ENCODE measurements at regions not wholly inside any gene's neighbourhood (a gene's known extent, or its start where the extent isn't known, plus 50 kb on each side); places are given as distances from the start of the nearest gene placed in this dataset.
"Not testable (repeated sequence)": the region's sequence is repeated elsewhere in the genome, so short reads cannot be mapped to it uniquely, and the experiment has no call there.

GRCh38 chr7:81222692-81223091, 303.8 kb upstream of the SEMA3C start:
- DNase-seq = not testable (repeated sequence)

GRCh38 chr7:81221527-81222217, 302.8 kb upstream of the SEMA3C start:
- no peak for DNase-seq

GRCh38 chr7:81218480-81219106, 299.7 kb upstream of the SEMA3C start:
- DNase-seq = no peak

- DNase-seq = no peak
Observed at GRCh38 chr7:81213394-81213793, 294.5 kb upstream of the SEMA3C start.

GRCh38 chr7:81211934-81212320, 293.1 kb upstream of the SEMA3C start:
- DNase-seq = no peak

- peak; percentile 73 for DNase-seq
Observed at GRCh38 chr7:81211204-81211933, 292.5 kb upstream of the SEMA3C start.

GRCh38 chr7:81210137-81211064, 291.6 kb upstream of the SEMA3C start:
- peak; percentile 59 for DNase-seq

GRCh38 chr7:81209059-81209458, 290.2 kb upstream of the SEMA3C start:
- DNase-seq = no peak

- DNase-seq = no peak
Observed at GRCh38 chr7:81207801-81208200, 288.9 kb upstream of the SEMA3C start.

- DNase-seq = no peak
Observed at GRCh38 chr7:81206667-81207360, 288.0 kb upstream of the SEMA3C start.

- DNase-seq = no peak
Observed at GRCh38 chr7:81206217-81206616, 287.4 kb upstream of the SEMA3C start.

- DNase-seq = no peak
Observed at GRCh38 chr7:81201188-81201587, 282.3 kb upstream of the SEMA3C start.

- DNase-seq = no peak
Observed at GRCh38 chr7:81198766-81199165, 279.9 kb upstream of the SEMA3C start.

GRCh38 chr7:81197266-81197665, 278.4 kb upstream of the SEMA3C start:
- DNase-seq = no peak

GRCh38 chr7:81195033-81195432, 276.2 kb upstream of the SEMA3C start:
- no peak for DNase-seq

GRCh38 chr7:81190997-81191768, 272.3 kb upstream of the SEMA3C start:
- no peak for DNase-seq

GRCh38 chr7:81187753-81188152, 268.9 kb upstream of the SEMA3C start:
- no peak for DNase-seq

- no peak for DNase-seq
Observed at GRCh38 chr7:81186691-81187090, 267.8 kb upstream of the SEMA3C start.

GRCh38 chr7:81185072-81185471, 266.2 kb upstream of the SEMA3C start:
- DNase-seq = no peak

GRCh38 chr7:81183326-81183725, 264.5 kb upstream of the SEMA3C start:
- no peak for DNase-seq

- not testable (repeated sequence) for DNase-seq
Observed at GRCh38 chr7:81182056-81182455, 263.2 kb upstream of the SEMA3C start.

Data from skin of body (tissue), 1 donor.